GM12878 (cell line): ENCODE measurements at regions not wholly inside any gene's neighbourhood (a gene's known extent, or its start where the extent isn't known, plus 50 kb on each side); places are given as distances from the start of the nearest gene placed in this dataset.

Source experiments
- ASH2L ChIP-seq: fragments of 300-600, 200-600 bp; sonication (generic); IDR thresholded peaks from 2 replicates; pipeline ENCODE4 v1.6.1; 2017; ENCODE audit warnings: low read depth, mild to moderate bottlenecking, borderline replicate concordance
- IRF5 ChIP-seq: fragments of 450-650 bp; IDR thresholded peaks from 2 replicates; pipeline ENCODE4 v1.6.1; 2017; ENCODE audit warnings: borderline replicate concordance
- RELA ChIP-seq: fragments of 450-650 bp; IDR thresholded peaks from 2 replicates; pipeline ENCODE4 v1.8.0; 2014; ENCODE audit warnings: borderline replicate concordance; ENCODE audit not compliant: partially characterized antibody
- TCF7 ChIP-seq: IDR thresholded peaks from 2 replicates; pipeline ENCODE4 v1.6.1; 2014; ENCODE audit warnings: antibody characterized with exemption, borderline replicate concordance
- ZSCAN29 ChIP-seq: fragments of 450-650 bp; IDR thresholded peaks from 2 replicates; pipeline ENCODE4 v1.6.1; 2017; ENCODE audit warnings: mild to moderate bottlenecking, moderate library complexity
- TF ChIP-seq, protein P1 (sequence below): fragments of 450-650 bp; IDR thresholded peaks from 2 replicates; pipeline ENCODE4 v1.6.1; 2017; ENCODE audit warnings: antibody characterized with exemption, mild to moderate bottlenecking, moderate library complexity

DNA sequence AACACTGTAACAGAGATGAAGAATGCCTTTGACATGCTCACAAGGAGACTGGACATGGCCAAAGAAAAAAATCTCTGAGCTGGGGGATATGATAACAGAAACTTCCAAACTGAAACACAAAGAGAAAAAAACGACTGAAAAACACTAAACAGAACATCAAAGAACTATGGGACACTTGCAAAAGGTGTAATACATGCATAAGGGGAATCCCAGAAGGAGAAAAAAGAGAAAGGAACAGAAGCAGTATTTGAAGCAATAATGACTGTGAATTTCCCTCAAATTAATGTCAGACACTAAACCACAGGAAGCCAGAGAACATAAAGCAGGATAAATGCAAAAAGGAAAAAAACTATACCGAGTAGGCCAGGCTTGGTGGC is 117.4 kb upstream of the ARID1B start (continued):
- TF ChIP-seq, protein P1, sequence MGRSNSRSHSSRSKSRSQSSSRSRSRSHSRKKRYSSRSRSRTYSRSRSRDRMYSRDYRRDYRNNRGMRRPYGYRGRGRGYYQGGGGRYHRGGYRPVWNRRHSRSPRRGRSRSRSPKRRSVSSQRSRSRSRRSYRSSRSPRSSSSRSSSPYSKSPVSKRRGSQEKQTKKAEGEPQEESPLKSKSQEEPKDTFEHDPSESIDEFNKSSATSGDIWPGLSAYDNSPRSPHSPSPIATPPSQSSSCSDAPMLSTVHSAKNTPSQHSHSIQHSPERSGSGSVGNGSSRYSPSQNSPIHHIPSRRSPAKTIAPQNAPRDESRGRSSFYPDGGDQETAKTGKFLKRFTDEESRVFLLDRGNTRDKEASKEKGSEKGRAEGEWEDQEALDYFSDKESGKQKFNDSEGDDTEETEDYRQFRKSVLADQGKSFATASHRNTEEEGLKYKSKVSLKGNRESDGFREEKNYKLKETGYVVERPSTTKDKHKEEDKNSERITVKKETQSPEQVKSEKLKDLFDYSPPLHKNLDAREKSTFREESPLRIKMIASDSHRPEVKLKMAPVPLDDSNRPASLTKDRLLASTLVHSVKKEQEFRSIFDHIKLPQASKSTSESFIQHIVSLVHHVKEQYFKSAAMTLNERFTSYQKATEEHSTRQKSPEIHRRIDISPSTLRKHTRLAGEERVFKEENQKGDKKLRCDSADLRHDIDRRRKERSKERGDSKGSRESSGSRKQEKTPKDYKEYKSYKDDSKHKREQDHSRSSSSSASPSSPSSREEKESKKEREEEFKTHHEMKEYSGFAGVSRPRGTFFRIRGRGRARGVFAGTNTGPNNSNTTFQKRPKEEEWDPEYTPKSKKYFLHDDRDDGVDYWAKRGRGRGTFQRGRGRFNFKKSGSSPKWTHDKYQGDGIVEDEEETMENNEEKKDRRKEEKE, result no peak
- TF ChIP-seq ZSCAN29 (no peak), RELA (no peak), TCF7 (peak; percentile 80), IRF5 (no peak), ASH2L (no peak)
- TF ChIP-seq, all 136 proteins: peak for 5
